DMS 273 (cell line): ENCODE measurements at regions not wholly inside any gene's neighbourhood (a gene's known extent, or its start where the extent isn't known, plus 50 kb on each side); places are given as distances from the start of the nearest gene placed in this dataset.
A peak's percentile ranks its signal among the peaks of the same experiment; 100 is the strongest.

ENCODE experiments used
- DNase-seq: peaks from one replicate; lab custom pipeline; 2025; ENCODE audit not compliant: unreplicated experiment; lab: John Stamatoyannopoulos, UW

DNA sequence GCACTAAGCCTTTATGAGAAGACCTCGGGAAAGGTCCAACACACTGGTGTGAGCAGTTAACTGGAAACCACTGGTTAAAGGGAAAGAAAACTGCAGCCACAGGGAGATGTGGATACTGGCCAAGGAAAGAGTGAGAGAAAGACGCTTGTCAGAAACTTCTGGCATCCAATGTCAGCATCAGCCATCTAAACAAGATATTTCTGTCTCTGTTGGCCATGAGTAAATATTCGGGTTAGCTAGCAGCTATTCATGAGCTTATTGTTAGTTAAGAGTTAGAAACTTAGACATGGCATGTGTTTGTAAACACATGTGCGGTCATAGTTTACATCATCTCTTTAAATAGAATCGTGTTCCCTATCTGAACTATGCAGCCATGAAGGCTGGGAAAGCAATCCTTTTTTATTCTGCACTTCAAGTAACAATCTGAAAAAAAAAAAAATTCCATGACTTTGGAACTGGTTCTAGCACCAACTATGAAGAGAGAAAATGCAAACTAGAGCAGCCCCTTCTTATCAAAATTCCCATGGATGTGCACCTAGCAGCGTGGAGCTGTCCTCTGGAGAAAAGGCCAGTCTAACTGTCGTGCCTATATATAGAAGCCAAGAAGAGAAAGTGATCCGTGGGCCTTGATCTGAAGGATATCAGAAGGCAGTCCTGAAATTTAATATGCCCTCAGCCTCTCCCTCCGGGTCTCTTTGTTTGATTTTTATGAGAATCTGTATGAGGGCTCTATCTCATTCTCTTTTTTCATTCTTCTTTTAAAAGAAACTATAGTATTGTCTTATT lies 84.0 kb upstream of the RFX8 start:
- DNase-seq, result no peak

DNA sequence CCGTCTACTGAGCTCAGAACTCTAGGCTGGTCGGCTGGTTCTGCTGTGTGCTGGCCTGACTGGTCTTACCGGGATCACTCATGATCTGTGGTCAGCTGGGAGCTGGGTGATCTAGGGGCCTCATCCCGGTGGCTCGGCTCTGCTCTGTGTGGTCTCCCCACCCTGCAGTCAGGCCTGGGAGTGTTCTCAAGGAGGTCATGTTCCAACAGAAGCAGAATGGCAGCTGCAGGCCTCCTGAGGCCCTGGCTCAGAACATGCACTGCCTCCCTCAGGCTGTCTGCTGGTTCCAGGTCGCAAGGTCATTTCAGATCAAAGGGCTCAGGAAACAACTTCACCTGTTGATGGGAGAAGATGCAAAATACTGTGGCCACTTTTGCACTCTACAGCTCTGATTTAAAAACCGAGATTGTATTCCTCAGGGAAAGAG lies 81.1 kb upstream of the RFX8 start:
- DNase-seq, result no peak

DNA sequence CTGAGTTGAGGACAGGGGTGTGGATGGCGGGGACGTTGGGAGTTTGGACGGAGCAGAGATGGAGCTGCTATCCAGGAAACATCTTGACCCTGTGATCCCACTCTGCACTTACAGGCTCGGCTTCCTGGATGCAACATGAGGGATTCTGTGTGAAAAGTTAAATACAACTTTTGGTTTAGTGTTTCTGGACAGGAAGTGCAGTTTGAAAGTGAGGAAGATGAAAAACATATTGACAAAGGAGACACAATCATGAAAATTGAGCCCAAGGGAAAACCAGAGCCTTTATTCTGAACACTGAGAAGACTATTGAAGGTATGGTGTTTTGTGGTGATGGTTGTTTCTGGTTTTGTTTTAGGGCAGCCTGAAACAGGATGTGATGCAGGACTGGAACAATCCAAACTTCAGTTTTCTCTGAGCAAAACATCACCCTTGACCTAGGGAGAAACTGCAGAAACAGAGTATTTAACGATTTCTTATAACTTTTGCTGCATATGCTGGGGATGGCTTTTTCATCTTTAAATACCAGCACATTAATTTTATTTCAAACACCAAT lies 76.5 kb upstream of the RFX8 start:
- no peak for DNase-seq

DNA sequence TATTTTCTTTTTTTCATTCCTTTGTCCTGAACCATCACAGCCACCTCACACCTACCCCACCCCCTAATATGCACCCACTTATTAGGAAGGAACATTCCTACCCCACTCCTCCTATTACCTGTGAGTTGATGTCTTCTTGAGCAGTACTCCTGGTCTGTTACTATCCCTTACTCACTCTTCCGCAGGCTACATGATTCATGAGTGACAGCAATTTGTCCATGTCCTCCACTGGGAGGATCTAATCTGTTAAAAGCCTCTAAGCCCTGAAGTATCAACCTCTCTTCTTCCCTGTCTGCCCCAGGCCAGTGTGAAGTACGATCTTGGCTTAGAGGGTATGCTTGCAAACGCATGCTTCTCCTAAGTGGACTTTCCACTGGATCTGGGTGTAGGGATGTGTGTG lies 75.6 kb upstream of the RFX8 start:
- no peak for DNase-seq

DNA sequence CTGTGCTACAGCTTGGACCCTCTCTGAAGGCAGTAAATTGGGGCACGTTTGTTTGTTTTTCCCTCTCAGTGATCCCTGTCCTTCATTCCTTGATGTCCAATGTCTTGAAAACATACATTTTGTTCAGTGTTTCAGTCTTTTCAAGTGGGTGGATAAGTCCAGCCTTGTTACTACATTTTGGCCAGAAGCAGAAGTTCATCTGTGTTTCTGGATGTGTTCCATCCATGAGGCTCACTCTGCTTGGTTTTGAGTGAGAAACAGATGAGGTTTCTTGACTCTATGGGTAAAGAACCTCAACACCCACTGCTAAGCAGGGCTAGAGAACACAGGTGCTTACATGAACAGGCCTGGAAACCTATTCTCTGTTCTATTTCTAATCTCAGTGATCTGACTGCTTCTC lies 74.5 kb upstream of the RFX8 start:
- DNase-seq, result no peak

DNA sequence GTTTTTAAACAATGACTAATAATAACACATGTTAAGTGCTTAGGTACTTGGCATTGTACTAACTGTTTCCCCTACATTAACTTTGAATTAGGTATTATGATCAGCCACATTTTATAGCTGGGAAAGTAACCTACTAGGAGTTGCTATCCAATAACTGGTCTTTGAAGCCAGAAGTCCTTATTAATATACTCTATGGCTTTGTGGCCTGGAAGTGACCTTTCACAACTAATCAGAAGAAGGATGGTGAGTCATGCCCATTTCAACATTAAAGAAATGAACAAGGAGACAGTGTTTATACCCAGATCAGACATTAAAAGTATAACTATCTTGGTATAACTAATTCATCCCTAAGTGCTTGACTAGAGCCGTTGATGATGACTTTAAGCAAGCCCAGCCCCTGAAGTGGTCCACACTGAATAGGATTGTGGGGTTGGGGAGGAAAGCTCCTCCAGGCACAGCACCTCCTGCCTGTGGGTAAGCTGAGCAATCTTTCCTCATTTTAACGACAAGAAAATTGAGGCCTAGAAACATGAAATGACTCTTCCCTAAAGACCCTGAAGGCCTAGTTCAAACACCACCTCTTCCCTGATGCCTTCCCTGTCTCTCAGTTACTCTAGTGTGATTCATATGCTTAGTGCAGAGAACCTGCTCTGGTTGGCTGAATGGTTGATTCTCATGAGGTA lies 71.6 kb upstream of the RFX8 start:
- no peak for DNase-seq

DNA sequence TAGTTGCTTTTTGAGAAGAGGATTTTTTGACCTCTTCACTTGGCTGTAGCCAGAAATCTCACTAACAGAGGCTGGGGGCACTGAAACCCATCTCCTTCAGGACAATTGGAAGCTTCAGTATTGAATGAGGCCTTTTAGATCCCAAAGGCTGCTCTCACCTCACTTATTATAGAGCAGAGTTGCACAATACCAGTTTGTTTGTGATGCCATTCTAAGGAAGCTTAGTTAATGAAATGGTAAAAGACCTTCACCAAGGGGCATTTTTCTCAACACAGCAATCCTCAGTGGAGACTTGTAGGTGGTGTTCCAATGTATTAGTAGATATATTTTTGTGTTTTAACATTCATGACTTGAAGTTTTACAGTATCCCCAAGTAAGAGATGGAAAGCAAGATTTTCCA lies 71.0 kb upstream of the RFX8 start:
- no peak for DNase-seq

DNA sequence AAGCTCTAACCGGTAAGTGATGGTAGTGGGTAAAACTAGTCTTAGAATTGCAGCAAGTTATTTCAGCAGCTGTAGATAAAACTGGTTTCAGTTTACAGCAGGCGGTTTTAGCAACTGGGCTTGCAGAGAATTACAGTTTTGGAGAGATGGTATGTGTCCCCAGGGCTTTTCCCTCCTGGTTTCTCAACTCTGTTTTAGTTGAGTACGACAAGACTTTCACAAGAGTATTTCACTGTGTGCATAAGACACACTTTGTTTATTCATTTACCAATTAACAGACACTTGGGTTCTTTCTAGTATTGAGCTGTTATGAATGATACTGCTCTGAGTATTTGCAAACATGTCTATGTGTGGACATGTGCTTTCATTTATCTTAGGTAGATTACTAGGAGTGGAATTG lies 65.6 kb upstream of the RFX8 start:
- DNase-seq, result no peak

DNA sequence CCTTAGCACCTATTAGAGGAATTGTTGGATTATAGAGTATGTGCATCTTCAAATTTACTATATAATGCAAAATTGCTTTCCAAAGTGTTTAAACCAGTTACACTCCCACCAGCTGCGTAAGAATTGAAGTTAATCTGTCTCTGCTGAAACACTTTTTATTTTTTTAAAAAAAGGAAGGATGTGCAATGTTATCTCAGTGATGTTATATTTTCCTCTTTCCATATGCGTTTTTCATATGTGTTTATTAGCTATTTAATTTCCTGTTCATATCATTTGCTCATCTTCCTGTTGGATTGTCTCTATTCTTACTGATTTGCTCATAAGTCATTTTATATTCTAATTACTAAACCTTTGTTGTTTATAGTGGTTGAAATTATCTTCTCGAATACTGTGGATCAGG lies 63.2 kb upstream of the RFX8 start:
- no peak for DNase-seq

DNA sequence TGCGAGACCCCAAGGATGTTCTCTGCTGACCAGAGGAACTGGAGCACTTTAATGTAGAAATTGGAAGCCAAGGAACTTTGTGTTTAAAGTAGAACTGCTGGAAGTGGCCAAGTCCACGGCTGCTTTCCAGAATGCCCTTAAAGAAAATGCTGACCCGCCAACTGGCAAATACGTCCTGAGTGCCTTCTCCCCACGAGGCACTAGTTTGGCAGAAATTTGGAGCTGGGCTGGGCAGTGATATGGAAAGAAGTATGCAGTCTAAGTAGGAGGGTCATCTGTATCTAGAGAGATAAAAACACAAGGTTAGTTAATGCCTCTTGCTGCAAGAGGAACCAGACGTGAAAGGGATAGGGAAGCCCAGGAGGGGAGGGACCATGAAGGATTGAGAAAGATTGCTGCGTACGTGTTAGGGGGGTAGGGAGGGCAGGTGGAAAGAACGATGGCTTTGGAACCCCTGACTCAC lies 59.3 kb upstream of the RFX8 start:
- DNase-seq, result no peak

DNA sequence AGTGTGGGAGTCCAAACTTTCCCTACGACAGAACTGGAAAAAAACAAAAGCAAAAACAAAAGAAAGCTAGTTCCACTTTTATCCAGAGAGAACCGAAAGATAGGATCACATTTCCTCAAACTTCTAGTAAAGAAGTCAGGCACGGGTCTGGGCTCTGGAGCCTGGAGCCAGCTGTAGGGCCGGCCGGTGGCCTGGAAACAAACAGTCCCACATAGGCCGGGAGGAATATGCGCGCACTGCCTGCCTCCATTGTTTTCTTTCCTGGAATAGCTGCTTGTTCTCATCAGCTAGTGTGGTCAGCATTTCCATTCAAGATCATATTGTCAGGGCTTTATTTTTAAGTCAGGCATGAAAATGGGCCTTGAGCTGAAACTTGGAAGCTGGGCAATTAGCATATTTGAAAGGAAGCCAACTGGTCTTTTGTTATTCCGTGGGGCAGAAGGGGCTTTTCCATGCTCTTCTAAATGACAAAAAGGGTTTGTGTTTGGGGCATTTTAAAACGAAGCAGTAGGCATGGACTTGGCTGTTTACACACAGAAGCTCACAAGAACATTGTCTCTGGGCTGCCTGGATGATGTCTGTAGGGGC lies 58.7 kb upstream of the RFX8 start:
- DNase-seq, result peak; percentile 37

DNA sequence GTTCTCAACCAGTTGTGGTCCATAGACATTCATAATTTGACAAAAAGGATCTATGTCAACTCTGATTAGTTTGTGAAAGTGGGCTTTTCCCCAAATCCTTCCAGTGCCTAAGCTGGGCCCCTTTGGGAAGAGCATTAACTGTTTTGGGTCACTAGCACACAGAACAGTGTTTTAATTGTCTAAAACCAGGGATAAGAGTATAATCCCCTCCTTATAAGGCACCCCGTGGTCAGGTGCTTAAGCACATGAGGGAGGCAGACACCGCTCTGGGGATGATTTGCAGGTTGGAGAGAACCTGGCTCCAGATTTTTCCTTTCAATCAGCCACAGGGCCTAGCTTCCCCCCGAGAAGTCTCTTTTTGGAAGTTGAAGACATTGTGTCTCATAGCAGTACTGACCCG lies 53.6 kb upstream of the RFX8 start:
- no peak for DNase-seq

DNA sequence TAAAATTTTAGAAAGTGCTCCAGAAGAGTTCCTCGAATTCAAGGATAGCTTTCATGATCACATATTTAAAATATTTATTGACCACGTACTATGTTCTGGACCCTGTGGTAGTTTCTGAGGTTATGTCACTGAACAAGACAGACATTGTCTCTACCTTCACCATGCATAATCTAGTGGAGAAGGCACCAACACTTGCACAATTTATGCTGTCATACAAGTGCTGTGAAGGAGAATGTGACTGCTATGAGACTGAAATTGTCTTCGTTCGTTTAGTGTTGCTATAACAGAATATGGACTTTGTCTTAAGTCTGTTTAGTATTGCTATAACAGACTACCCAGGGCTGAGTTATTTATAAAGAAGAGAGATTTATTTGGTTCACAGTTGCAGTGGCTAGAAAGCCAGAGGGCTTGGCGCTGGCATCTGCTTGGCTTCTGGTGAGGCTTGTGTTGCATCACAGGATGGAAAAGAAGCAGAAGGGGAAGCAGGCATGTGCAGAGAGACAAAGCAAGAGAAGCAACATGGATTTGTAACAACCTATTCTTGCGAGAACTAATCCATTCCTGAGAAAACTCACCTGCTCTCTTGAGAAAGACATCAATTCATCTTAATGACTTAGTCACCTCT lies 50.0 kb upstream of the RFX8 start:
- DNase-seq, result no peak
